A673 (cell line): ENCODE measurements at regions not wholly inside any gene's neighbourhood (a gene's known extent, or its start where the extent isn't known, plus 50 kb on each side); places are given as distances from the start of the nearest gene placed in this dataset.

ENCODE experiments used
- CTCF ChIP-seq: fragments of 300-800, 200-600 bp; sonication (generic); conservative IDR thresholded peaks from 2 replicates; pipeline ENCODE4 v1.5.1; 2017; ENCODE audit warnings: low read depth, mild to moderate bottlenecking, antibody characterized with exemption, low read length, moderate library complexity, mixed read lengths
- EZH2 ChIP-seq: fragments of 200-600 bp; sonication (generic); IDR thresholded peaks from 2 replicates; pipeline ENCODE4 v1.6.1; 2017; ENCODE audit warnings: borderline replicate concordance, low read depth, mild to moderate bottlenecking, mixed read lengths, antibody characterized with exemption, low read length; ENCODE audit not compliant: poor library complexity, severe bottlenecking

GRCh38 chrX:148271263-148271662, 229.2 kb upstream of the AFF2 start:
- no peak for TF ChIP-seq CTCF
- TF ChIP-seq EZH2, result no peak
